NOMO-1 (cell line): ENCODE measurements at regions not wholly inside any gene's neighbourhood (a gene's known extent, or its start where the extent isn't known, plus 50 kb on each side); places are given as distances from the start of the nearest gene placed in this dataset.
A peak's percentile ranks its signal among the peaks of the same experiment; 100 is the strongest.

ENCODE experiments used
- DNase-seq, 2 experiments: peaks; one replicate each; lab custom pipeline; 2025; ENCODE audit not compliant: unreplicated experiment in 2 of 2; lab: John Stamatoyannopoulos, UW

GRCh38 chr4:14726441-14726840 is 275.8 kb upstream of the CPEB2 start:
- DNase-seq, result no peak

DNA sequence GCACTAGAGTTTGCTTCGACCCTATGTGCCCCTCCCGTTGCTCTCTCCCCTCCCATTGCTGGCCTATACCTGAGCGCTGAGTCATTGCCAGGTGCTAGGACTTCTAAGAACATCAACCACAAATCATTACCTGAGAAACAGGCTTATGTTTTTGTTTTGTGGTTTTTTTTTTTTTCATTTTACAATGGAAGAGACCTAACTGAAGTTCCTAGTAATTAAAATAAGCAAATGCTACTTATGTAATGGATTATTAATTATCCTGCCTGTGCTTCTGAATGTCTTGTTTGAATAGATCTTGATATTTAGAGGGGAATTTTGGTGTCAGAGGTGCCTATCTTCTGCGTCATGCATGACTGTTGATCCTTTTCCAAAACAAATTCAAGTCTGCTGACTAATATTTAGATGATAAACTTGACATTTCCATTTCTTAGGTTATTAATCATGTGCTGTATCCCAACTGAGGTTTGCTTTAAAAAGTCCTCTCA is 275.4 kb upstream of the CPEB2 start:
- no peak for DNase-seq

DNA sequence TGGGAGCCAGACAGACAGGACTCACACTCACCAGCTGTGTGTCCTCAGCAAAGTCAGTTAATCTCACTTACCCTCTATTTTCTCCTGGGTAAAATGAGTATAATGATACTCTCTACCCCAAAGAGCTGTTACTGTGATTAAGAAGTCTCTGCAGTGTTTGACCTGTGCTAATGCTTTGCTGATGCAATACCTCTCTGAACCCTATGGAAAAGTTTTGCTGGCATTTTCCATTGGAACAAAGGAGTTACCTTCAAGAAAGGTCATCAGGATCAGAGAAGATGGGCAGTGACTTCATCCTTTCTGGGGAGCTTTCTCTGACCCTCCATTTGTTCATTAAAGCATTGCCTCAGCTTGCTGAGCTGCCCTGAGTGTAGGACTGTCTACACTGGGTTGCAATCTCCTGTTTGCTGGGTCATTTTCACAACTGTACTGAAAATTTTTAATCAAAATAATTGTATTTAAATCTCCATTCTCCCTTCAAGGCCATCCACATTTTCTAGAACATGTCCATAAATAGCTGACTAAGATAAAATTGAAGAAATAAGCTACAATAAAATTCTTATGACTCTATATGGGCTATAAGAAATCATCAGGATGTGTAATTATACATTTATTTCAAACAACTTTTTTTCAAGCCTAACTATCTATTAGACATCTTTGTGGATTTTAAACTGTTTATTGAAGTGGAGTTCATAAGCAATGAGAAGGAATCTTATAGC is 272.8 kb upstream of the CPEB2 start:
- DNase-seq, result no peak

GRCh38 chr4:14742054-14742453 is 260.2 kb upstream of the CPEB2 start:
- DNase-seq, result no peak

DNA sequence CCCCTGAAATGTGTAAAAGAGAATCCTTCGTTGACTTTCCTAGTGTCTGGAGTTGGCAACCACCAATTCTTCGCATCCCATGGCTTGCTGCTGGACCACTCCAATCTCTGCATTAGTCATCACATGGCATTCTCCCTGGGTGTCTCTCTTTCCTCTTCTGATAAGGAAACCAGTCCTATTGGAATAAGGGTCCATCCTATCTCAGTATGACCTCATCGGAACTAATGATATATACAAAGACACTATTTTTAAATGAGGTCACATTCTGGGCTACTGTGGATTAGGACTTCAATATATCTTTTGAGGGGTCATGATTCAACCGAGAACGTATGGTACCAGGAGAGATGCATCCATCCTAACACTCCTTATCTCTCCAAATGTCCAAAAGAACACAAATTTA is 259.1 kb upstream of the CPEB2 start:
- no peak for DNase-seq

DNA sequence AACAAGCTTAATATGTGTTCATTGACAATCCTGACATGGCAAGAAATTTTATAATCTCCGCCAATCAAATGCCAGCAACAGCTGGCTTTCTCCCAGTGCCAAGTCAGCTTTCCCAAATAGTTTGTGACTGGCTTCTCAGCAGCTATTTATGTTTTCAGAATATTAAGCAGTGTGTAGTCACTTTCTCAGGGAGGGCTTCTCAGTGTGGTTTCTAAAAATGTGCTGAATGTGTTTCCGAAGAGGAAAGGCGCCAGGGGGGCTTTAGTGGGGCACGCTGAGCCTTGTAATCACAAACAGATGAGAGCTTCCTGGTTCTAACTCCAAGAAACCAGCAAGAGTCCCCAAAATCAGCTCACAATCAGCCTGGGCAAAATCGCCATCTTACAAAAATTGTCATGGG is 258.7 kb upstream of the CPEB2 start:
- no peak for DNase-seq

DNA sequence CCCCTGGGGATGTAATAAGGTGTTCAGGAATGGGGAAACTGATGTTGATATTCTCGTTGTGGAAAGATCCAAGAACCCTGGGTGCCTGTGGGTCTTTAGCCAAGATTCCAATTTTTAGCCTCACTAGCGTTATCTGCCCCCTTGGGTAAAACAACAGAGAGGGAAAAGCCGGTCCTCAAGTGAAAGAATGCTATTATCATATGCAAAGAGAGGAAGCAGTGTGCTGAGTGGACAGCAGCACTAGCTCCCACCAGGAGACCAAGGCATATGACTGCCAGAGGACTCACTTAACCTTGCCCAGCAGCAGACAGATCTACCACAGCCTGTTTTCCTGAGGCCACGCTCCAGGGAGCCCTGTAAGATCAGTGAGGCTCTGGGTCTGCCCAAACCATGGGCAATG is 257.9 kb upstream of the CPEB2 start:
- no peak for DNase-seq

- no peak for DNase-seq
Measured at GRCh38 chr4:14749910-14750309, 252.4 kb upstream of the CPEB2 start.

DNA sequence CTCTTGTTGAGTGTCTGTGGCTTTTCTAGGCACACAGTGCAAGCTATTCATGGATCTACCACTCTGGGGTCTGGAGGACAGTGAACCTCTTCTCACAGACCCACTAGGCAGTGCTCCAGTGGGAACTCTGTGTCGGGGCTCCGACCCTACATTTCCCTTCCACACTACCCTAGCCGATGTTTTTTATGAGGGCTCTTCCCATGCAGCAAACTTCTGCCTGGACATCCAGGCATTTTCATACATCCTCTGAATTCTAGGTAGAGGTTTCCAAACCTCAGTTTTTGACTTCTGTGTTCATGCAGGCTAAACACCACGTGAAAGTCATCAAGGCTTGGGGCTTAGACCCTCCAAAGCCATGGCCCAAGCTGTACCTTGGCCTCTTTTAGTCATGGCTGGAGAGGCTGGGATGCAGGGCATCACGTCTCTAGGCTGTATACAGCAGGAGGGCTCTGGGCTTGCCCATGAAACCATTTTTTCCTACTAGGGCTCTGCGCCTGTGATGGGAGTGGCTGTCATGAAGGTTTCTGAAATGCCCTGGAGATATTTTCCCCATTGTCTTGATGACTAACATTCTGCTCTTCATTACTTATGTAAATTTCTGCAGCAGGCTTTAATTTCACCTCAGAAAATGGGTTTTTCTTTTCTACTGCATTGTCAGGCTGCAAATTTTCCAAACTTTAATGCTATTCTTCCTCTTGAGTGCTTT is 249.8 kb upstream of the CPEB2 start:
- DNase-seq, result no peak

DNA sequence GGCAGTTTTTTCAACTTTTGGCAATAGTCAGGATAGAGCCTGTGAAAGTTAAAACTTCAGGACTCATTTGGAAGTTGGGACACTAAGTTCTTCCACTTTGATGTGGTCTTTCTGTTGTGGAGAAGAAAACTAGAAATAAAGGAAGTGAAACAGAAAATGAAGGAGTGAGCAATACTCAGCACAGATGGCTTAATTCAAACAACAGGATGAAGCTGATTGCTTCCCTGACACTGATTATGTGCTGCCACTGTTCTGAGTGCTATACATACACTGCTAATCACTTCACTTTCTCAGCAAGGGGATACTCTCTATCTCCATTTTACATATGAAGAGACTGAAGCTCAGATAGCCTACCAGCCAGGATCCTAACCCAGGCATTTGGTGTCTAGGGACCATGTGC is 235.1 kb upstream of the CPEB2 start:
- DNase-seq, result peak; percentile 15 to 78

GRCh38 chr4:14768449-14768848 is 233.8 kb upstream of the CPEB2 start:
- DNase-seq, result no peak

DNA sequence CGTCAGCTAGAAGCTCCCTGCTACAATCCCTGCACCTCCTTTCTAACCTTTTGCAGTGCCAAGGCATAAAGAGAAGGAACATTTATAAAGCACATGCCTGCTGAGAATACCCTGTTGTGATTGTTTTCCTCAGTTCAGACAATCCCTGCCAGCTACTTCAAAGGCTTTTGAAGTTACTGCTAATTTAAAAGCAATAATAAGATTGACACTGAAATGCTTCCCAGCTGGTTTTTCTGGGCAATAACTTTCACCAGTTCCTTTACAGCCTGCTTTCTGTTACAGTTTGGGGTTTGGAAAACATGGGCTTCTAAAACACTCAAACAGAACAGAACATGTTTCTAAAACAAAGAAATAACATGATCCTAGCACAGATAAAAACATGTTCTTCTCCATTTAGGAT is 232.3 kb upstream of the CPEB2 start:
- no peak for DNase-seq

- no peak for DNase-seq
Measured at GRCh38 chr4:14771094-14771493, 231.2 kb upstream of the CPEB2 start.

DNA sequence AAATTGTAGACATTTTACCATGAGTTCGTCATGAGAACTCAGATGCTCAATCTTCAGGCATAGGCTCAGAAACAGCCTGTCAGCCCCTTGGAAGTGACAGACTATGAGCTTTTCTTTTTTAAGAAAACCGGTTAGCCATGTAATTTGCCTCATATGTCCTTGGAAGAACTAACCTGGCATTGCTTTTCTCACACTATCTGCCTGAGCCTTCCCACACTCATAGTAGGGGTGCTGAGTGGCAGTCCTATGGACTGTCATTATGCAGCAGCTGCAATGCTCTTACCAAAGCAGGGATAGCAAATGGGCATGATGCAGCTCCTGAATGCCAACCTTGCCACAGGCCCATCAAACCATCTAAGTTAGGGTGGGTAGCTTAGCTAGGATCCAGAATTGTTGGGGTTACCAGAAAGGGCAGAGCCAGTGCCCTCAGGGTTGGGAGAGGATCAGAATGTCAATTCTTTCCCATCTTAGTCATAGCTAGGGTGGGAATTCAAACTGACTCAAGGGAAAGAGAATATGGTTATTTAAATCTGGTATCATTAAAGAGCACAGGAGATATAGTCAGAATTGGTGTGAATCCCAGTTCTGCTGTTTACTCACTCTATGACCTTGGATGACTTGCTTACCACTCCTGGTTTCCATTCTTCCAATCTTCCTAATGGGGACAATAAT is 230.6 kb upstream of the CPEB2 start:
- no peak for DNase-seq

- no peak for DNase-seq
Measured at GRCh38 chr4:14772388-14772787, 229.9 kb upstream of the CPEB2 start.

DNA sequence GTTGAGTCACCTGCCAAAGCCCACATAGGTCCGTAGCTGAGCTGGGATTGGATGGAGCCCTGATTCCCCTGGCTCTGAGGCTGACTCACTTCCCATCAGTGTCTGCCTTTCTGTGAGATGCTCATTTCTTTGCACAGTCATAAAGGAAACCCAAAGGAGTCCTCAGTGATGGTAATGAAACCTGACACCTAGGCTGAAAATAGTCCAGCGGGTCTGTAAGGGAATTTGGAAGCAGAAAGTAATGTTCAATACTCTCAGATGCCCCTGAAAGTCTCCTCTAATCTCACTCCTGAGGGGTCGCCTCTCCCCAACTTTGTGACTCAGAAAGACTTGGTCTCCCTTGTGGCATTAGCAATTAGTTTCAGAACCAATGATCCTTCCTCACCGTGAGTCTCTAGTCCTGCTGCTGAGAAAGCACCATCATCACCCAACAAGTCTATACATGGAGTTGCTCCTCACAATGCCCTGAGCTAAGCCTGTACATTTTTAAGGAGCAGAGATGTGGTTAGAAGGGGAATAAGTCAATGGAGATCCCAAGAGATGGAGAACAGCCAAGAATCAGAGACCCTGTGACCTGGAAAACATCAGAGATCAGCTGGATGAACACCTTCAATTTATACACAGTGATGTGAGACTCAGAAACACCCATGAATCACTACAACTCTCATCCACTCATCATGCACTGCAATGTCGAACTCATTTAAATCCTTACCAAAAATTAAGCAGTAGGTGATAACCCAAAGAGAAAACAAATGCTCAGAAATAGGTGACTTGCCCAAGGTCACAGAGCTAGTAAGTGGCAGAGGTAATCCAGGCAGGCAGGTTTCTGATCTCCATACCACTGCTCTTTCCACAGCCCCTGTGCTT is 219.0 kb upstream of the CPEB2 start:
- no peak for DNase-seq

- DNase-seq, result no peak
Measured at GRCh38 chr4:14787221-14787620, 215.1 kb upstream of the CPEB2 start.

- peak; percentile 30 to 47 for DNase-seq
Measured at GRCh38 chr4:14787894-14788293, 214.4 kb upstream of the CPEB2 start.

DNA sequence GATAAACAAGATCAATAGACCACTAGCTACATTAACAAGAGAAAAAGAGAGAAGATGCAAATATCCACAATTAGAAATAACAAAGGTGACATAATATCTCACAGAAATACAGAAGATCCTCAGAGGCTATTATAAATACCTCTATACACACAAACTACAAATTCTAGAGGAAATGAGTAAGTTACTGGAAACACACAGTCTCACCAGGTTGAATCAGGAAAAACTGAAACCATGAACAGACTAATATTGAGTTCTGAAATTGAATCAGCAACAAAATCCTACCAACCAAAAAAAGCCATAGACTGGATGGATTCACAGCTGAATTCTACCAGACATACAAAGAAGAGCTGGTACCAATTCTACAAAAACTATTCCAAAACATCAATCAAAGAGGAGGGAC is 211.8 kb upstream of the CPEB2 start:
- no peak for DNase-seq

DNA sequence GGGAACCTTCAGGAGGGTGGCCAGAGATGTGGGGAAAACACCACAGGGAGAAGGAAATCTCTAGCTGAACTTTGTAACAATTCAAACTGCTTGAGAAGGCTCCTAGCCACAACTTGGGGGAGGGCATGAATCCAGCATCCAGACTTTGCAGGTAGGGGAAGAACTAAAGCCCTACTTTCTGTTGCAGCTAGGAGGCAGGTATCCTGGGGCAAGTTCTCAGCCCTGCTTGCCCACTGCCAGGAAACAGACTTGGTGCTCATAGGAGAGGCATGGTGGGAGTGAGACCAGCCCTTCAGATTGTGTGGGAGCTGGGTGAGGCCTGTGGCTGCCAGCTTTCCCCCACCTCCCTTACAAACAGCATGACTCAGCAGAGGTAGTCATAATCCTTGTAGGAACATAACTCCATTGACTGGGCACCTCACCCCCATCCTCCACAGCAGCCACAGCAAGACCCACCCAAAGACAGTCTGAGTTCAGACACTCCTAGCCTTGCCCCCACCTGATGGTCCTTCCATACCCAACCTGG is 209.5 kb upstream of the CPEB2 start:
- no peak for DNase-seq

DNA sequence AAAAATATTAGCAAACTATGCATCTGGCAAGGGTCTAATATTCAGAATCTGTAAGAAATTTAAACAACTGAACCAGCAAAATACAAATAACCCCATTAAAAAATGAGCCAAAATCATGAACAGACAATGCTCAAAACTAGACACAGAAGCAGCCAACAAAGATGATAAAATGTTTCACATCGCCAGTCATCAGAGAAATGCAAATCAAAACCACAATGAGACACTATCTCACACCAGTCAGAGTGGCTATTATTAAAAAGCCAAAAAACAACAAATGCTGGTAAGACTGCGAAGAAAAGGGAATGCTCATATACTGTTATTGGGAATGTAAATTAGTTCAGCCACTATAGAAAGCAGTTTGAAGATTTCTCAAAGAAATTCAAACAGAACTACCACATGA is 201.3 kb upstream of the CPEB2 start:
- no peak for DNase-seq
